GM21576 (cell line): ENCODE measurements at regions not wholly inside any gene's neighbourhood (a gene's known extent, or its start where the extent isn't known, plus 50 kb on each side); places are given as distances from the start of the nearest gene placed in this dataset.
A peak's percentile ranks its signal among the peaks of the same experiment; 100 is the strongest.

Experiments
- ATAC-seq: cut with Tn5 transposase; IDR thresholded peaks from one replicate; pipeline ENCODE4 v1.9.1; 2021; ENCODE audit warnings: mild to moderate bottlenecking, moderate library complexity; ENCODE audit not compliant: unreplicated experiment

DNA sequence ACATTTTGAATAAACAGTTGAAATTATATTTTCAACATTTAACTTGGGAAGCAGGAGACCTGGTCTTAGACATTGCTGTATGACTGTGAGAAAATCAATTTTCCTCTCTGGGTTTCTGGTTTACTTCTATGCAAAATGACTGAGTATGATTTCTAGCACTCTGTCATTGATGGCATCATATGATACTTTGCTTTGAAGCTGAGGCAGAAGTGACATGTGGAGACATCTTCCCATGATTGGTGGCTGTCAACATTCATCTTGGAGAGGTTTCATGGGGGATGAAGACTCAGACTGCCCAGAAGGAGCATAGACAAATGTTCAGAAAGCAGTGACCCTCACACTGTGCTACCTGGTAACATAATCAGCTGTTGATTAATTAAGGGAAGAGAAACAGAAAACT lies 477.9 kb downstream of the PDCD6IP start:
- ATAC-seq, result no peak

DNA sequence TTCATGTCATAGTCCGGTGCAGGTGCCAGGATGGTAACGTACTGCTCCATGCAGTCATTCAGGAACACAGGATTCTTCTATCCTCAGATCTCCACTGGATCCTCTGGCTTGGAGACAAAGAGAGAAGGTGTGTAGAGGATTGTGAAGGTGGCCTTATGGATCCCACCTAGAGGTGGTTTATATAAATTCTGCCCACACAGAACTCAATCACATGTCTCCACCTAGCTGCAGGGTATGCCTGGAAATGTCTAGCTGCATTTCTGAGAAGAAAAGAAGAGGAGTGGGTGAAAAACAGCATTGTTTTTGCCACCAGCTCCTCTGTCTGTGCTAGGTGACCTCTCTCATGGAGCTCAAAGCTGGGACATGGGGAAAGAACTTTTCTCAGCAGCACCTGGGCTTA lies 478.7 kb downstream of the PDCD6IP start:
- no peak for ATAC-seq

DNA sequence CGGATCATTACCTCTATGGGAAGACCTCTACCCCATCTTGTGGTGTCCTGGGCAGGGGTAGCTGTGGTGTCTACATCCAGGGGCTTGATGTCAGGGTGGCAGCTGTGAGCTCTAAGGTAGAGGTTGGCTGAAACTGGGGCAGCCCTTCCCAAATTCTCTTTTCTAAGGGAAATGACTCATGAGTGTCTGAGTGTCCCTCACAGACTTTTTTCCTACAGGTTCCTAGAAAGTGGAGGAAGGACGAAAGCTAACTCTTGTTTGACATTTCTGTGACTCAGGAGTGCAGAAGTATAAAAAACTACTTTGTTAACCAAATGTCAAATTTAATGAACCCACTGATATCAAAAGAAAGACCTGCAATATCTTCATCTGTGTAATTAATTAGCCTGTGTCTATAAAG lies 481.5 kb downstream of the PDCD6IP start:
- ATAC-seq, result no peak

DNA sequence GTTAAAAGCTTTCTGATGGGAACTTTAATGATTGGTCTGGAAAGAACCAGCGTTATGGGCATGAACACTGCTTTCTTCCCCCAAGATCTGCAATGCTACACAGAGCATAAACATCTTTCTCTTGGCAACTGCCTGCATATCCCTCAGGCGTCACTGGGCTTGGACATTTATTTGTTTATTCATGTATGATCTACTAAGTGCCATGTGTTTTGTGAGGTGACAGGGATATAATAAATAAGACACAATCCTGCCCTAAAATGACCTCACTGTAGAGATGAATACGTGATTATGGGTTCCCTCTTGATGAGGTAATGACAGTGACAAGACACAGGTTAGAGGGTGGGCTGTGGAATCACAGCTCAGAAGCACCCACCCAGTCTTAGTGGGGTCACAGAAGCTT lies 485.3 kb downstream of the PDCD6IP start:
- no peak for ATAC-seq

DNA sequence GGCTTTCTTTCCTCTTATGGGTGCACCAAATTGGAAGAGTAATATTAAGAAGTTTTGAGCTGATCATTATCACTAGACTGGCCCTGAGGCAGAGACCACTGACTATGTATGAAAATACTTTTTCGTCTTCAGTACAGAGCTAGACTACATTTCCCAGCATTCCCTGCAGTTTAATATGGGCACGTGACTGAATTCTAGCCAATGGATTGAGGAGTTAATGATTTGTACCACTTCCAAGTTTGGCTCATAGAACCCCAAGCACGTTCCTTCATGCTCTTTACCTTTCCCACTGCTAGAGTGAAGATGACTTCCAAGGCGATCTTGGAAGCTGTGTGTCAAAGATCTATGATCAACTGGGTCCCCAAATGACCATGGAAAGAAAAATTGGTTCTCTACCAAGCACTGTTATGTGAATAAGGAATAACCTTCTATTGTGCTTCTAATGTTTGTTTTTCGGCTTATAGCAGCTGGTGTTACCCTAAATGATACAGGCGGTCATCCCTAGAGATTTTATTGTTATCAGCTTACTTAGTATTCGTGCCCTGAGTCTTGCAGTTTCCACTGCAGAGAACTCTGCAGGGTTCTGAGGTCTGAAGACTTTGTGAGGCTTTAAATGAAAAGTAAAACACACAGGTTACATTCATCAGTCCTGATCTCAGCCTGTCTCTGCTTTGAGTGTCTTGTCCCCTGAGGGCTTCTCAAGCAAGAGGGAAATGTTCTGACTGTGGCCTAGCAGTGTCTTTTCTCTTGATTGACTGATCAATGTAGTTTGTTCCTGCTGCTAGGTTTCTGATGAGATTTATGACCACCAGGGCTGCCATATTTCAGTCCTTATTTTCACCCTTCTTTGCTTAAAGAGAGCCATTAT lies 486.8 kb downstream of the PDCD6IP start:
- no peak for ATAC-seq

DNA sequence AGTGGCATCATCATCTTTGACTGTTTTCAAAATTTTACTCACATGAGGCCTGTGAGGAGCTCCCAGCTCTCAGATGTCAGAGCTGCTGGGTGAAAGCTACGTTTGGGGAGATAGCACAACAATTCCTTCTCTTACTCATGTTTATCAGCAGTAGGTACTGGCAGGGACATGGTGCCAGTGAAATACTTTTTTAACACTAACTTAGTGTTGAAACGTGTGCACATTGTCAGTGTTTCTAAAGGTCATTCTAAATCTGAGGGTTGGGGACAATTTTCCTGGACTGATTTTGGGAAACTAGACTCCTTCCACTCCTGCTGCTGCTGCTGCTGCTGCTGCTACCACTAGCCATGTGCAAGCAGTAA lies 487.4 kb downstream of the PDCD6IP start:
- no peak for ATAC-seq

DNA sequence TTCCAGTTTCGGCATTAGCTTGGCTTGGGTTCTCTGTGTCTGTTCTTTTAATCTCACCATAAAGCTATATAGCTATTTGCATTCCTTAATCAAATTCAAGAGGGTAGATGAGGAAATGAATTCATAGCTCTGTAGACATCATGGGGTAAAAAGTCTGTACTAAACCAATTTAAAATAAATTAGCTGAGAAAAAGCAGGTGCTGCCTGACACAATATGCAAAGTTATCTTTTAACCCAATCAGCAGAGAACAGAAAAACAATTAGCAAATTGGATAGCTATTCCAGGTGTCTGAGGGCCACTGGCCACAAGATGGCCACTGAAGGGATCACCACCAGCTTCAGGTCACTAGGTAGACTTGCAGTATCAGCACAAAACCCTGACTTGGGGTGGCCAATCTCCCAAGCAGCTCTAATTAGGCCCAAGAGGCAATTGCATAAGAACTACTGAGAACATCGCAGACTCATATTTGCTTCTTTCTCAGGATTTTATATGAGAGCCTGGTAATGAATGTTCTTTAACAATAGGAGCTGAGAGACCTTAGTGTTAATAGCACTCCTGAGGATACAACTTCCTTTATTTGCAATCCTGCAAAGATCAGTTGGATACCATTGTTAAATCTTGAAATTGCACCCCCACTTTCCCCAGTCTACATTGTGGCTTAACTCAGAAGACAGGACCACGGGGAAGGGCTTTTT lies 494.3 kb downstream of the PDCD6IP start:
- no peak for ATAC-seq

DNA sequence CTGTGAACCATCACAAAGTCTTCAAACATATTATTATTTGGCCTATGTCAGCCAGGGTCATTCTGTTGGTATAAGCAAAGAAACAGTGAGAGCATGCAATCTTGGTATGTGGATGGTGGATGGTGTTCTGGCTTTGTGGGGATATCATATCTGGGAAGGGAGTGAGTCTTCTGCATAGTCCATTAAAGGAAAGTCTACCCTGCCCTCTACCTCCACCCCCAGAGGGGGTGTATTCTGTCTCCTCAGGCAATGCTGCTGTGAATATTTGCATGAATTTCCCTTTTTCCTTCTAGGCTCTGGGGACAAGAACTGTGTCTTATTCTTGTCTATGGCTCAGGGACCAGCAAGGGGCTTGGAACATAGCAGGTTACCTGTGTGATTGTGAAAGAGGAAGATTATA lies 495.8 kb downstream of the PDCD6IP start:
- no peak for ATAC-seq

DNA sequence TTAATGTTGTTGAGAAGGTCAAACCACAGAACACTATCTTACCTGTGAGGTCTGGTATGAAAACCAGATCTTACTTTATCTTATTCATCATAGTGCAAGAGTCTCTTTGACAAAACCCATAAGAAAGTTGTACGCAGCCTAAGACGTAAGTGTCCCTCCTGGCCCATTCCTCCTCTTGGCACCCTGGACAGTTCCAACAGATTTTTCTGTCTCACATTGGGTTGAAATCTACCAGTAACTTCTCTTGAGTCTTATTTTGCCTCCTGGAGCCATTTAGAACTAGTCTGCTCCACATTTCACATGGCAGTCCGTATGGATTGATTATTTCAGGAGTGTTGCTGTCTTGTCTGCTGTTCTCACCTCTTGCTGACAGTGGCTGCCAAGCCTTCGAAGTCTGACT lies 498.4 kb downstream of the PDCD6IP start:
- no peak for ATAC-seq

DNA sequence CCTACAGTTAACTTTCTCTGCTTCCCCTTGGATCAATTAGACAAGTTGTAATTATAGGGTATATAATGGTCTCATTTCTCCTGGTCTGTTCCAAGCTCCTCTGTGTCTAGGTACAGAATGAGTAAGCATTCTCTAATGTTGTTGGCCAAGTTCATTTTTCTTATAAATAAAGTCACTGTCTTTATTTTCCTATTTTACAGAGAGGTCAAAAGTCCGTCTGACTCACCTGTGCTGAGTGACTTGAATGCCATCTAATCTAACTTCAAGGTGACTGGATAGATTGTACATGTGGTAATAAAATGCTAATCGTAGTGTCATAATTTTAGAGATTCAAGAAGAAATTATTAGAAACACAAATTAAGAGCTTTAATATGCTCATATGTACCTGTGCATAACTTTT lies 500.2 kb downstream of the PDCD6IP start:
- no peak for ATAC-seq

DNA sequence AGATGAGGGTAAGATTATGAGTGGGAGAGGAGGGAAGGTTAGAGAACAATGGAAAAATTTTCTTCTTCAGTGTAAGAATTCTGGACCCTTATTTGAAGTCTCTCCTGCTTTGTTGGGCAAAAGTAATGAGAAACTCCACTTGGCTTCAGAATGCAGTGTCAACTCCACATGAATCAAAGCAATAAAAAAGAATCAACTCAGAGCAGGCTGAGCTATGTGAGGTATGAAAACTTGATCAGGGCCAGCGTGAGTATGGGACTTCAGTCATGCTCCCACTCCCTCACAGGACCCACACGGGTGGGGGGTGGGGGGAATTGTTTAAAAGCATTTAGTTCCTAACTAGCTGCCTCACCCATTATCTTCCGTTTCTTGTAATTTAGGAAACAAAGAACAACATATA lies 502.2 kb downstream of the PDCD6IP start:
- ATAC-seq, result no peak

DNA sequence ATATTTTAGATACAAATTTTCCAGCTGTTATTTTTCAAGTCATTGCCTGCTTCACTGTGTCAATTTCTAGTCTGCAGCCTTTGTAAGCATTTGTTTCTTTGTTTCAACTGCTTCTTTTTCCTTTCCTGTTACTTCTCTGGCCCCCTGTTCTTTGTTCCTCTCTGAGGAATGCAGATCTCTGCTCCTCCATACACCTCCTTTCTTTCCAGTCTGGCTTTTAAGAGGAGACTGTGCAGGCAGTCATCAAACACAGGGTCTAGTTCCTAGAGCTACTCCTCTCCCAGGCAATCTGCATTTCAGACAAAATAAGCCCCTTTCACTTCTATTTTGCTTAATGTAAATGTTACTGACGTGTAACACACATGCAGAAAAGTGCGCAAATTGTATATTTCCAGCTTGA lies 502.9 kb downstream of the PDCD6IP start:
- no peak for ATAC-seq

DNA sequence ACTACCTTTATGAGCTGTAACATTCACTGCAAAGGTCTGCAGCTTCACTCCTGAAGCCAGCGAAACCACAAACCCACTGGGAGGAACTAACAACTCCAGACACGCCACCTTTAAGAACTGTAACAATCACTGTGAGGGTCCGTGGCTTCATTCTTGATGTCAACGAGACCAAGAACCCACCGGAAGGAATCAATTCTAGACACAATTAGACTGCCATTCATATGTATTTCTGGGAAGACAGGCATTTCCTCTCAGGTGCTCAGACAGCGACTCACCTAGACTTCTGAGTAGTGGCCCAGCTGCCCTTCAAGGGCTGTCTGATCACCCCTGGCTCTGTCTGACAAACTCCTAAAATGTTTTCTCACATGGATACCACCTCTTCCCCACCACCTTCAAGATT lies 506.8 kb downstream of the PDCD6IP start:
- no peak for ATAC-seq

DNA sequence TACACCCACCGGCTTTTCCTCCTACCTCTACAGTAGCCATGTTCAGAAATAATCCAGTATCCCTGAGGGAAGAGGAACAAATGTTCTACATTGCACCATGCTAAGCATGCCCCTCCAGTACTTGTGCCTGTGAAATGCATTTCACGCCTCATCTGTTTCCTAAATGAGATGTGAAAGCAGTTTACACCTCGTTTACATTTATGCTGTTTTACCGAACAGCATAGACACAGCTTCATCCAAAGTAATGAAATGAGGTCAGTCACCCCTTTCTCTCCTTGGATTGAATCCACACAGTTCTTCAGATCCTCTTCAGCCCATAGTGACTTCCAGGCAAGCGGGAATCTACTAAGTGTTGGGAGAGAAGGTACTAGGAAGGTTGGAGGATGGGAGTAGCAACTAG lies 514.3 kb downstream of the PDCD6IP start:
- ATAC-seq, result no peak

DNA sequence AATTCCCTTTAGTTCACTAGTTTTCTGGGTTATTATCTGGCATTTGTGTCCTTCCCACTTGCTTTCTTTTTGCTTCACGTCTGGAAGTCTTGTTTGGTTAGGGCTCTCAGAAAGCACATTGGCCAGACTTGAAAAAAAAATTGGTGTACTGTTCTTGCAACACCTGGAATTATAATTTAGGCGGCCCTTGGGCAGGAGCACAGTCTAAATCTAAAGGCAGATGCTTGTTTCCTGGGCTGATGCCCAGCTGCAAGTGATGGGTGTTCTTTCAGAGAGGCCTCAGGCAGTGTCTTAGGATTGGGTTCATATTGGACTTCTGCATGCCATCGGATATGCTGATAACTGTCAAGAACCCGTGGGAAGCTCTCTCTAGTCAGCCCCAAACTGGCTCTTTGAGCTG lies 521.5 kb downstream of the PDCD6IP start:
- no peak for ATAC-seq

DNA sequence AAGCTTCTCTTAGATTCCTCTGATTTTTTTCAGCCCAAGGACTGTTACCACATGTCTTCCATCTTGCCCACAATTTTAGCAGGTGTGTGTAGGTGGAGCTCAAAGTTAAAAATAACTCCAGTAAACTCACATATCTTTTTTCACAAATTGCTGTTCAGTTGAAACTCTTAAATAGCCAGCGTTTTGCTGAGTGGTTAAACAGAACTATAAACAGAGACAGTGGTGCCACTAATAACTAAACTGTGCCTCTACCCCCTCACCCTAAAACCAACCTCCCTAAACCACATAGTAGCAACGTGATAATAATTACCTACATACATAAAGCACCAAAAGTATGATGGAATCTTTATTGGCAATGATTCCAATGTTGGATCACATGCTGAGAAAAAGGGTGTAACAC lies 525.1 kb downstream of the PDCD6IP start:
- peak; percentile 82 for ATAC-seq

DNA sequence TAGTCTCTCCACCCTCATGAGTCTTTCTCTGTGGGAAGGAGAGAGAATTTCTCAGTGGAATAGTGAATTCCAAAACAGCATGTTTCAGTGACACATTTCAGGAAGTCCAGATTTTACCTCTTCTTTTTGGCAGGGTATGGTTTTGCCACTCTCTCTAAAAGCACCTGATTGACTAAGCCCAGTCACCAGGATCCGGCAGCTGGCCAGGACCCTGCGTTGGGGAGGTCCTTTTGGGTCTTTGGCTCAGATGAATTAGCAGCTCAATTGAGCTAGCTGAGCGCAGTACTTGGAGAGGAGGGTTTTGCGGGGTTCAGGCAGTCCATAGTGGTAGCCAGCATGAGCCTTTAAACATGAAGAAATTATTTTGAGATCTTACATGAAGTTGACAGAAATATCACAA lies 548.2 kb downstream of the PDCD6IP start:
- no peak for ATAC-seq

DNA sequence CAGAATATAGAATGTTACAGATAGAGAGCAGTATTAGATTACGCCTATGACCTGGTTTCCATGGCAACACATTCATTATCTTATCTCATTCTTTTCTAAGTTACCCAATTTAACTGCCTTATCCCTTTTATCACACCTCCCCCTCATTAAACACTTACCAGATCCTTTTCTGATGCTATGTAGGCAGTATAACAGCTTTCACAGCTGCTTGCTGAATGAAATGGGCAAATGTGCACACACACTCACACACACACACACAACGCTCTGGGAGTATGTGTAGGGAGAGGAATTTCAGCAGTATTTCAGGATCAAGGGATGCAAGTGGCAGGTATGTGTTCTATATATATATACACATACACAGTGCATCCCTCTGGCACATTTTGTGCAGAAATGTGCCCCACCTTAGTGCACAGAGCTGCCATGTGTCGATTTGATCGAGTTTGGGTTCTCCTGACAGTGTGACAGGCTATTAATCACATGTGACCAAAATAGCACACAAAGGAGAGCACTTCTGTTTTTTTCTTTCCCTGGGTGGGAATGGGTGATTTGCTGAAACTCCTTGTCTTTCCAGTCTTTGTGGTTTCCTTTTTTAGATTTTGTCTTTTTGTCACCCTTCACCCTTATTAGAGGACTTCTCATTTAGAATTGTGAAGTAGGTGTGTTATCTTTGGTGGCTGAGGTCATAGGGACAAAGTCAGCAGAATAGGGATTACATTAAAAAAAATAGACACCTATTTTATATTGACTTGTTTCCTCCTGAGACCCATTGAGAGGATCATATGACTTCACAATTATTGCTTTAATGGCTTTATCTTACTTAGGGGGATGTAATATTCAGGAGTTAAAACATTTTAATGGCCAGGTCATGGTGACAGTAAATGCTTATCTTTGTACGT lies 553.7 kb downstream of the PDCD6IP start:
- no peak for ATAC-seq

DNA sequence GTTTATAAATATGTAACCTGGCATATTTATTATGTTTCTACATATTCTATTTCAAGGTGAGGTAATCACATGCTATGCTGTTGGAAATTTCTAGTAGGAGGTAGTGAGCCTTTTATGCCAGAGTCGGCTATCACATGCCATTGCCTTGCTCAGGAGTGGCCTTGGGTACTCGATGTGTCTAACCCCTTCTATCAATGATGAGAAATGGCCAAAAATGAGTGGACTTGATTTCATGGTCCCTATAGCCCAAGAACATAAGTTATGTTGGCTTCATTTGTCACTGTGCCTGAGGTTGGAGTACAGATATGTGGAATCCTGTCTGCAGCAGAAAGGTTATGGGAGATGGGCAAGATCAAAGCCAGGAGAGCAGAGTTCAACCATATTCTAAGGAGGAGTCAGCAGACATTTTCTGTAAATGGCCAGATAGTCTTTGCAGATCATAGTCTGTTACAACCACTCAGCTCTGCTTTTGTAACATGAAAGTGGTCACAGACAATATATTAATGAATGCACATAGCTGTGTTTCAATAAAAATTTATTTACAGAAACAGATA lies 554.4 kb downstream of the PDCD6IP start:
- ATAC-seq, result no peak

DNA sequence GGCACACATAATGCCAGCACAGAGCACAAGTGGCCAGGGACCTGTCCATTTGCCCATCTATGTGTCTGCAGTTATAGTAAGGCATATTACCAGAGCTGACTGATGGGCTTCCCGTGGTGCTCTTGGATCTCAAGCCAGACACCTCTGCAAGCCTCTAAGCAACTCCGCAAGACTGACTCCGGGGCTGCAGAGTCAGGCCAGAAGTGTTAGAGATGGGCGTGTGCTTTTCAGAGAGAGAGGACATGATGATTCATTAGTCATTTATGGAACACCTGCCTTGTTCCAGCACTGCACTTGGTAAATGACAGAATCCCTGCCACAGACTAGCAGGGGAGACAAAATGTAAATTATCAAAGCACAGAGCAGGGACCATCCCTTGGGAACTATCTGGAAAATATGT lies 559.0 kb downstream of the PDCD6IP start:
- ATAC-seq, result no peak

DNA sequence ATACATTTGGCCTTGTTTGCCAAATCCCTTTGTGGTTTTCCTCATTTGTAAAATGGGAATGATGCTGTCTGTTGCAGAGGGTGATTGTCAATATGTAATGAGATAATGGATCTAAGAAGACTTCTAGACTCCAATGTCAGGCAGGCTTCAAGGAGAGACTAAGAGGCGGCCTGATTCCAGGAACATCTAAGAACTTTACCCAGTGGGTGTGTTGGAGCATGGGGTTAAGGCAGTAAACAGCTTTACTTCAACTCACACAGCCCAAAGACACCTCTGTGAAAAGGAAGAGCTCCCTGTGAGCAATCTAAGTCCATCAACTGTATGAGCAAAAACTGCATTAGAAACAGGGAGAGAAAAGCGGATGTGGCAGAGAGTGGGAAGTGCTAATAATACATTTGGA lies 560.6 kb downstream of the PDCD6IP start:
- no peak for ATAC-seq
